Peyer's patch (tissue), 4 donors: ENCODE measurements at regions not wholly inside any gene's neighbourhood (a gene's known extent, or its start where the extent isn't known, plus 50 kb on each side); places are given as distances from the start of the nearest gene placed in this dataset.

Experiments used
- DNase-seq, 3 donors: peaks; one replicate each; pipeline ENCODE4 v3.0.0-alpha.2; 2017 to 2019
- H3K27ac ChIP-seq, 4 donors: fragments of 200-600 bp; sonication (generic); one replicate each; pipeline ENCODE4 v1.5.1; 2016 to 2019
- H3K27me3 ChIP-seq, 2 donors: fragments of 200-600 bp; sonication (generic); one replicate each; pipeline ENCODE4 v1.5.1; 2019
- H3K36me3 ChIP-seq, 3 donors: fragments of 200-600 bp; sonication (generic); one replicate each; pipeline ENCODE4 v1.5.1; 2016 to 2019
- H3K4me1 ChIP-seq, 4 donors: fragments of 200-600 bp; sonication (generic); one replicate each; pipeline ENCODE4 v1.5.1; 2016 to 2019
- H3K4me3 ChIP-seq, 4 donors: fragments of 200-600 bp; sonication (generic); 1 replicate in 3 of 4; 2 replicates in 1 of 4; pipeline ENCODE4 v1.5.1; 2016 to 2019; ENCODE audit warnings: mild to moderate bottlenecking in 1 of 4
- H3K9me3 ChIP-seq, 4 donors: fragments of 200-600 bp; sonication (generic); one replicate each; pipeline ENCODE4 v1.5.1; 2016 to 2019; ENCODE audit warnings: mild to moderate bottlenecking in 1 of 4
- CTCF ChIP-seq, 6 experiments: fragments of 450-650 bp in 4 of 6; fragments of 200-600 bp in 2 of 6; sonication (generic) in 1 of 6; IDR thresholded peaks; one replicate each; pipeline ENCODE4 v1.5.1; 2017 to 2019; ENCODE audit warnings: antibody characterized with exemption in 6 of 6, mild to moderate bottlenecking in 3 of 6, moderate library complexity in 1 of 6
- POLR2A ChIP-seq, 2 donors: fragments of 450-650 bp; IDR thresholded peaks; one replicate each; pipeline ENCODE4 v1.5.1; 2017; ENCODE audit warnings: antibody characterized with exemption in 2 of 2, mild to moderate bottlenecking in 2 of 2, moderate library complexity in 2 of 2

GRCh38 chr5:107263387-107264018 is 407.2 kb downstream of the EFNA5 start:
- no peaks in the 10 kb centered on the region for H3K9me3 ChIP-seq
- H3K27me3 ChIP-seq, result no peaks in the 10 kb centered on the region
- no peak for DNase-seq
- H3K4me3 ChIP-seq, result no peak overlapping the region
- TF ChIP-seq CTCF (IDR thresholded peaks at IDR 0.05), result no peak
- TF ChIP-seq POLR2A (IDR thresholded peaks at IDR 0.05), result no peak
- H3K27ac ChIP-seq, result no peak overlapping the region
- H3K36me3 ChIP-seq, result no peaks in the 10 kb centered on the region
- no peaks in the 10 kb centered on the region for H3K4me1 ChIP-seq

GRCh38 chr5:107257885-107258520 is 412.7 kb downstream of the EFNA5 start:
- no peaks in the 10 kb centered on the region for H3K36me3 ChIP-seq
- H3K9me3 ChIP-seq, result no peaks in the 10 kb centered on the region
- no peaks in the 10 kb centered on the region for H3K27me3 ChIP-seq
- no peaks in the 10 kb centered on the region for H3K4me1 ChIP-seq
- no peak for DNase-seq
- H3K4me3 ChIP-seq, result no peak overlapping the region
- no peak overlapping the region for H3K27ac ChIP-seq
- no peak for TF ChIP-seq POLR2A (IDR thresholded peaks at IDR 0.05)

GRCh38 chr5:107254902-107255234 is 415.9 kb downstream of the EFNA5 start:
- Histone ChIP-seq H3K4me3 (no peak overlapping the region), H3K27me3 (no peaks in the 10 kb centered on the region), H3K4me1 (no peaks in the 10 kb centered on the region), H3K27ac (no peak overlapping the region), H3K9me3 (no peaks in the 10 kb centered on the region), H3K36me3 (no peaks in the 10 kb centered on the region)
- no peak for TF ChIP-seq CTCF (IDR thresholded peaks at IDR 0.05)
- TF ChIP-seq POLR2A (IDR thresholded peaks at IDR 0.05), result no peak
- DNase-seq, result no peak

GRCh38 chr5:107254214-107254901 is 416.4 kb downstream of the EFNA5 start:
- Histone ChIP-seq H3K27ac (no peak overlapping the region), H3K4me1 (no peaks in the 10 kb centered on the region)
- no peak for TF ChIP-seq CTCF (IDR thresholded peaks at IDR 0.05)
- no peak for TF ChIP-seq POLR2A (IDR thresholded peaks at IDR 0.05)

GRCh38 chr5:107253246-107253645 is 417.5 kb downstream of the EFNA5 start:
- DNase-seq, result no peak
- Histone ChIP-seq H3K36me3 (no peaks in the 10 kb centered on the region), H3K4me1 (no peaks in the 10 kb centered on the region), H3K4me3 (no peak overlapping the region), H3K27me3 (no peaks in the 10 kb centered on the region), H3K9me3 (no peaks in the 10 kb centered on the region), H3K27ac (no peak overlapping the region)
- no peak for TF ChIP-seq CTCF (IDR thresholded peaks at IDR 0.05)
- no peak for TF ChIP-seq POLR2A (IDR thresholded peaks at IDR 0.05)

More at GRCh38 chr5:107254214-107254901, 416.4 kb downstream of the EFNA5 start:
- Histone ChIP-seq H3K36me3 (no peaks in the 10 kb centered on the region), H3K9me3 (no peaks in the 10 kb centered on the region), H3K27me3 (no peaks in the 10 kb centered on the region), H3K4me3 (no peak overlapping the region)
- no peak for DNase-seq

GRCh38 chr5:107251151-107251550 is 419.6 kb downstream of the EFNA5 start:
- no peaks in the 10 kb centered on the region for H3K27me3 ChIP-seq
- no peaks in the 10 kb centered on the region for H3K36me3 ChIP-seq
- no peak overlapping the region for H3K27ac ChIP-seq
- no peaks in the 10 kb centered on the region for H3K4me1 ChIP-seq
- TF ChIP-seq POLR2A (IDR thresholded peaks at IDR 0.05) (no peak), CTCF (IDR thresholded peaks at IDR 0.05) (no peak)
- no peak for DNase-seq
- H3K4me3 ChIP-seq, result no peak overlapping the region
- no peaks in the 10 kb centered on the region for H3K9me3 ChIP-seq
